Osteoblast (primary cell): ENCODE measurements at regions not wholly inside any gene's neighbourhood (a gene's known extent, or its start where the extent isn't known, plus 50 kb on each side); places are given as distances from the start of the nearest gene placed in this dataset.

Source experiments
- DNase-seq: peaks from one replicate; pipeline ENCODE4 v3.0.0; 2011; ENCODE audit warnings: low spot score, mixed read lengths; ENCODE audit not compliant: insufficient read length; ENCODE audit errors: missing footprints
- H2AFZ ChIP-seq: 2 replicates; pipeline ENCODE4 v1.6.0; 2011; ENCODE audit warnings: mild to moderate bottlenecking, low read length
- H3K27ac ChIP-seq: 2 replicates; pipeline ENCODE4 v1.5.1; 2011; ENCODE audit warnings: mild to moderate bottlenecking, low read depth, low read length, moderate library complexity
- H3K27me3 ChIP-seq: 2 replicates; pipeline ENCODE4 v1.6.0; 2012; ENCODE audit warnings: mild to moderate bottlenecking, control low read depth, inconsistent platforms, low read length, moderate library complexity; ENCODE audit not compliant: insufficient read depth
- H3K36me3 ChIP-seq: 2 replicates; pipeline ENCODE4 v1.5.1; 2011; ENCODE audit warnings: mild to moderate bottlenecking, low read length, control low read depth, moderate library complexity; ENCODE audit not compliant: insufficient read depth
- H3K4me1 ChIP-seq: 2 replicates; pipeline ENCODE4 v1.5.1; 2011; ENCODE audit warnings: mild to moderate bottlenecking, low read length, control low read depth, moderate library complexity; ENCODE audit not compliant: insufficient read depth
- H3K4me2 ChIP-seq: 2 replicates; pipeline ENCODE4 v1.6.0; 2011; ENCODE audit warnings: mild to moderate bottlenecking, low read length; ENCODE audit not compliant: insufficient read depth
- H3K4me3 ChIP-seq: fragments of 200-600 bp; sonication (generic); 3 replicates; pipeline ENCODE4 v1.5.1; 2012; ENCODE audit warnings: mild to moderate bottlenecking, low read length, inconsistent platforms; ENCODE audit not compliant: insufficient read depth
- H3K79me2 ChIP-seq: 2 replicates; pipeline ENCODE4 v1.6.0; 2012; ENCODE audit warnings: mild to moderate bottlenecking, low read length, control low read depth, inconsistent platforms; ENCODE audit not compliant: insufficient read depth
- H3K9me3 ChIP-seq: 2 replicates; pipeline ENCODE4 v1.5.1; 2011; ENCODE audit warnings: low read depth, low read length, control low read depth
- H4K20me1 ChIP-seq: 2 replicates; pipeline ENCODE4 v1.6.0; 2012; ENCODE audit warnings: mild to moderate bottlenecking, low read length, control low read depth; ENCODE audit not compliant: insufficient read depth
- TF ChIP-seq, protein P1 (sequence below): IDR thresholded peaks from 2 replicates; pipeline ENCODE4 v1.5.1; 2011; ENCODE audit warnings: mild to moderate bottlenecking, low read depth, low read length, moderate library complexity; ENCODE audit errors: extremely low read depth

DNA sequence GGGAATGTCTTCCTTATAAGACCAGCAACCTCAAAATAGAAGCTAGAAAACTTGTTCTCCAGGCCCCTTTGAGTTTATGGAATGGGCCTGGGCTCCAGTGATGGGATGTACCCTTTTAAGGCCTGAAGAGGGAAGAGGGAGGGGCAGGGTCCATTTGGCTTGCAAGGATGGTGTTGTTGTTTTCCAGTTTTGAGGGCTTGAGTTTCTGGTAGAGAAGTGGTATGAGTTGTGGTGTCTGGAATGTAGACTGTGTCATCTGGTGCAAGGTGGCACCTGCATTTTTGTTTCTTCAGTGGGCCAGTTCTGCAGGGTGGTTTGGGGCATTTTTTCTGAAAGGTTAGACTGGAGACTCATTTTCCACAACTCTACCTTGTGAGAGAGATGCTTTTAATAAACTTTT lies 90.1 kb downstream of the ZNF777 start:
- Histone ChIP-seq H3K79me2 (no peaks in the 10 kb centered on the region), H4K20me1 (no peaks in the 10 kb centered on the region), H3K4me2 (no peak overlapping the region), H3K27me3 (no peaks in the 10 kb centered on the region), H3K9me3 (no peaks in the 10 kb centered on the region), H3K4me1 (no peaks in the 10 kb centered on the region), H3K27ac (no peak overlapping the region), H3K4me3 (no peak overlapping the region), H2AFZ (no peak overlapping the region), H3K36me3 (no peaks in the 10 kb centered on the region)
- DNase-seq: no peak
- TF ChIP-seq, protein P1, sequence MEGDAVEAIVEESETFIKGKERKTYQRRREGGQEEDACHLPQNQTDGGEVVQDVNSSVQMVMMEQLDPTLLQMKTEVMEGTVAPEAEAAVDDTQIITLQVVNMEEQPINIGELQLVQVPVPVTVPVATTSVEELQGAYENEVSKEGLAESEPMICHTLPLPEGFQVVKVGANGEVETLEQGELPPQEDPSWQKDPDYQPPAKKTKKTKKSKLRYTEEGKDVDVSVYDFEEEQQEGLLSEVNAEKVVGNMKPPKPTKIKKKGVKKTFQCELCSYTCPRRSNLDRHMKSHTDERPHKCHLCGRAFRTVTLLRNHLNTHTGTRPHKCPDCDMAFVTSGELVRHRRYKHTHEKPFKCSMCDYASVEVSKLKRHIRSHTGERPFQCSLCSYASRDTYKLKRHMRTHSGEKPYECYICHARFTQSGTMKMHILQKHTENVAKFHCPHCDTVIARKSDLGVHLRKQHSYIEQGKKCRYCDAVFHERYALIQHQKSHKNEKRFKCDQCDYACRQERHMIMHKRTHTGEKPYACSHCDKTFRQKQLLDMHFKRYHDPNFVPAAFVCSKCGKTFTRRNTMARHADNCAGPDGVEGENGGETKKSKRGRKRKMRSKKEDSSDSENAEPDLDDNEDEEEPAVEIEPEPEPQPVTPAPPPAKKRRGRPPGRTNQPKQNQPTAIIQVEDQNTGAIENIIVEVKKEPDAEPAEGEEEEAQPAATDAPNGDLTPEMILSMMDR: no peak

DNA sequence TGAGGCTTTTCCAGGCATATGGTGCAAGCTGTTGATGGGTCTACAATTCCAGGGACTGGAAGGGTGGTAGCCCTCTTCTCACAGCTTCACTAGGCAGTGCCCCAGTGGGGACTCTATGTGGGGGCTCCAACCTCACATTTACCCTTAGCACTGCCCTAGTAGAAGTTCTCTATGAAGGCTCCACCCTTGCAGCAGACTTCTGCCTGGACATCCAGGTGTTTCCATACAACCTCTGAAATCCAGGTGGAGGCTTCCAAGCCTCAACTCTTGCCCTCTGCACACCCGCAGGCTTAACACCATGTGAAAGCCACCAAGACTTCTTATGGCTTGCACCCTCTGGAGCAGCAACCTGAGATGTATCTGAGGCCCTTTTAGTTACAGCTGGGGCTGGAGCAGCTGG lies 87.8 kb downstream of the ZNF777 start:
- Histone ChIP-seq H3K9me3 (no peaks in the 10 kb centered on the region), H3K27ac (no peak overlapping the region), H3K4me2 (no peak overlapping the region), H3K4me3 (no peak overlapping the region), H3K27me3 (no peaks in the 10 kb centered on the region), H3K79me2 (no peaks in the 10 kb centered on the region), H4K20me1 (no peaks in the 10 kb centered on the region), H3K4me1 (no peaks in the 10 kb centered on the region), H3K36me3 (no peaks in the 10 kb centered on the region), H2AFZ (no peak overlapping the region)
- DNase-seq: no peak
- TF ChIP-seq, protein P1: no peak

DNA sequence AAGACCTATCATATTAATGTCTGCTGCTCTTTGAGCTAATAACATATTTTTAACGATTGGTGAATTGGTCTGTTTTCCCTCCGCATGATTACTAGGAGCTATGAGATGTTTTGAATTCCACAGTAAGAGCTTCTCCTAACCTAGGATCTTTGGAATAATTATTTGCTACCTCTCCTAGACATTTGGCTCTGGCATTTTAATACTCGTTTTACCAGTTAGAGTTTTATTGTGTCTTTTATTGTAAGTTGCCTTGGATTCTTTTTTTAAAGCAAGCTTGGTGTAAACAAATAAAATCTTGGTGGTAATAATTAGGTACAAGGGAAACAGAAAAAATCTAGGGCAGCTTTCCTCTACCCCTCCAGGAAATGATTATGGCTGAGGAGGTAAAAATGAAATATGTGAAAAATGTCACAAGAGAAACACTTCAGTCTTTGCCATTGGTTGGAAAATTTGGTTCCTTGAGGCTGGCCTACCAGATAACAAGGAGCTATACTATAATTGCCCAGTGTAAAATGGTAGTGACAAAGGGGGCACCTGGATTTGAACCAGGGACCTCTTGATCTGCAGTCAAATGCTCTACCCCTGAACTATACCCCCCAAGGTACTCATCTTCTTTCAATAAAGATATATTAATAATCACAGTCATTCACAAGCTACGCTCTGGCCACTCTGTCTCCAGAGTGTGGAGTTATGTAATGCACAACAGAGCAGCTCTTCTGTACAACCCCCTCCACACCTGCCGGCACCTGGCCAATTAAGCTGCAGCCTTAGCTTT lies 85.4 kb downstream of the ZNF777 start:
- no peak overlapping the region for H2AFZ ChIP-seq
- peaks cover 3% of the 10 kb centered on the region for H3K9me3 ChIP-seq
- H3K4me2 ChIP-seq: no peak overlapping the region
- no peaks in the 10 kb centered on the region for H3K79me2 ChIP-seq
- H3K4me3 ChIP-seq: no peak overlapping the region
- DNase-seq: no peak
- no peaks in the 10 kb centered on the region for H3K36me3 ChIP-seq
- H3K4me1 ChIP-seq: no peaks in the 10 kb centered on the region
- TF ChIP-seq, protein P1: no peak
- no peak overlapping the region for H3K27ac ChIP-seq
- no peaks in the 10 kb centered on the region for H3K27me3 ChIP-seq
- no peaks in the 10 kb centered on the region for H4K20me1 ChIP-seq

DNA sequence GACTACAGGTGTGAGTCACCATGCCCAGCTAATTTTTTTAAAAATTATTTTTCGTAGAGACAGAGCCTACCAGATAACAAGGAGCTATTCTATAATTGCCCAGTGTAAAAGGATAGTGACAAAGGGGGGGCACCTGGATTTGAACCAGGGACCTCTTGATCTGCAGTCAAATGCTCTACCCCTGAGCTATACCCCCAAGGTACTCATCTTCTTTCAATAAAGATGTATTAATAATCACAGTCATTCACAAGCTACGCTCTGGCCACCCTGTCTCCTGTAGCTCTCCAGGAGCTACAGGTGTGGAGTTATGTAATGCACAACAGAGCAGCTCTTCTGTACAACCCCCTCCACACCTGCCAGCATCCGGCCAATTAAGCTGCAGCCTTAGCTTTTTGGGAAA lies 83.5 kb downstream of the ZNF777 start:
- TF ChIP-seq, protein P1: no peak
- H3K4me1 ChIP-seq: no peaks in the 10 kb centered on the region

More for the DNA sequence above, 83.5 kb downstream of the ZNF777 start:
- no peaks in the 10 kb centered on the region for H4K20me1 ChIP-seq
- peaks cover 3% of the 10 kb centered on the region for H3K9me3 ChIP-seq
- no peak overlapping the region for H3K27ac ChIP-seq
- no peaks in the 10 kb centered on the region for H3K27me3 ChIP-seq
- no peak overlapping the region for H2AFZ ChIP-seq
- no peaks in the 10 kb centered on the region for H3K36me3 ChIP-seq
- no peak overlapping the region for H3K4me2 ChIP-seq
- DNase-seq: no peak
- H3K4me3 ChIP-seq: no peak overlapping the region
- H3K79me2 ChIP-seq: no peaks in the 10 kb centered on the region
